Loucy (cell line): ENCODE measurements at regions not wholly inside any gene's neighbourhood (a gene's known extent, or its start where the extent isn't known, plus 50 kb on each side); places are given as distances from the start of the nearest gene placed in this dataset.

Source experiments
- H2AFZ ChIP-seq: fragments of 200-600 bp; sonication (generic); 2 replicates; pipeline ENCODE4 v1.6.0; 2016; ENCODE audit warnings: antibody characterized with exemption, mild to moderate bottlenecking, low read length, moderate library complexity
- H3F3A ChIP-seq: fragments of 200-600 bp; 2 replicates; pipeline ENCODE4 v1.6.0; 2016; ENCODE audit warnings: antibody characterized with exemption, low read depth, mild to moderate bottlenecking
- H3K27me3 ChIP-seq: fragments of 200-600 bp; sonication (generic); 2 replicates; pipeline ENCODE4 v1.6.1; 2014; ENCODE audit warnings: low read length, mild to moderate bottlenecking; ENCODE audit not compliant: insufficient read depth, poor library complexity, severe bottlenecking
- H3K36me3 ChIP-seq: fragments of 200-600 bp; sonication (generic); 2 replicates; pipeline ENCODE4 v1.6.1; 2016; ENCODE audit warnings: low read length; ENCODE audit not compliant: insufficient read depth
- H3K4me1 ChIP-seq: fragments of 200-600 bp; sonication (generic); 2 replicates; pipeline ENCODE4 v1.5.1; 2014; ENCODE audit warnings: low read length, mild to moderate bottlenecking; ENCODE audit not compliant: insufficient read depth, poor library complexity, severe bottlenecking
- H3K4me2 ChIP-seq: fragments of 200-600 bp; sonication (generic); 2 replicates; pipeline ENCODE4 v1.6.0; 2014; ENCODE audit warnings: antibody characterized with exemption, low read length, low read depth, mild to moderate bottlenecking; ENCODE audit not compliant: poor library complexity, severe bottlenecking
- H3K4me3 ChIP-seq: fragments of 200-600 bp; sonication (generic); 2 replicates; pipeline ENCODE4 v1.5.1; 2014; ENCODE audit warnings: low read length, mild to moderate bottlenecking, mixed read lengths; ENCODE audit not compliant: poor library complexity, severe bottlenecking
- H3K79me2 ChIP-seq: fragments of 200-600 bp; sonication (generic); 2 replicates; pipeline ENCODE4 v1.6.1; 2014; ENCODE audit warnings: low read length; ENCODE audit not compliant: insufficient read depth
- H3K9ac ChIP-seq: fragments of 200-600 bp; sonication (generic); 2 replicates; pipeline ENCODE4 v1.6.0; 2014; ENCODE audit warnings: mild to moderate bottlenecking, low read depth, low read length, moderate library complexity; ENCODE audit not compliant: poor library complexity, severe bottlenecking
- H3K9me2 ChIP-seq: fragments of 200-600 bp; sonication (generic); replicated peaks from 2 replicates; pipeline ENCODE4 v1.6.1; 2016; ENCODE audit warnings: low read depth, low read length, mixed read lengths
- H3K9me3 ChIP-seq: fragments of 200-600 bp; sonication (generic); 2 replicates; pipeline ENCODE4 v1.6.1; 2014; ENCODE audit warnings: mild to moderate bottlenecking, antibody characterized with exemption, low read length, low read depth; ENCODE audit not compliant: insufficient read depth
- H4K20me1 ChIP-seq: fragments of 200-600 bp; sonication (generic); 2 replicates; pipeline ENCODE4 v1.6.0; 2014; ENCODE audit warnings: antibody characterized with exemption, low read length, mild to moderate bottlenecking; ENCODE audit not compliant: insufficient read depth, poor library complexity, severe bottlenecking
- EZH2phosphoT487 ChIP-seq: fragments of 200-600 bp; IDR thresholded peaks from 2 replicates; pipeline ENCODE4 v1.6.1; 2018; ENCODE audit warnings: antibody characterized with exemption, mild to moderate bottlenecking, moderate library complexity, borderline replicate concordance
- TF ChIP-seq, protein P1 (sequence below): fragments of 200-600 bp; sonication (generic); conservative IDR thresholded peaks from 2 replicates; pipeline ENCODE4 v1.5.1; 2014; ENCODE audit warnings: mild to moderate bottlenecking, antibody characterized with exemption, low read length

DNA sequence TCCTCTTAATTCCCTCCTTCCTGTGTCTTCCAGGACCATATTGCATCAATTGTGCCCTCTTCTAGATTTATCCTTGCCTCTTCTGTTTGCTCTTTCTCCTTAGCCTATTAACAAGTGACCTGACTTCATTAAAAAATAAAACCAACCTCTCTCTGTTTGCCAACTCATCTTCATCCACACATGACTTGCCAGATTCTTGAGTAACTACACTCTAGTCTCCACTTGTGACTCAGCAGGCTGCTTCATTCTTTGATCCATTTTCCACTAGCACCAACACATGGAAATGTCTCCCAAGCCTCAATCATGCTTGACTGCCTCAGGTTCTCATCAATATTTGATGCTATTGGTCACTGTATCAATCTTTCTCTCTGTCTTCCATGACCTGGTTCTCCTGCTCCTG is 492.4 kb upstream of the TMPO start:
- no peak overlapping the region for H3K4me2 ChIP-seq
- no peak overlapping the region for H3K9ac ChIP-seq
- H3F3A ChIP-seq = no peaks in the 10 kb centered on the region
- no peak for TF ChIP-seq EZH2phosphoT487
- TF ChIP-seq, protein P1, sequence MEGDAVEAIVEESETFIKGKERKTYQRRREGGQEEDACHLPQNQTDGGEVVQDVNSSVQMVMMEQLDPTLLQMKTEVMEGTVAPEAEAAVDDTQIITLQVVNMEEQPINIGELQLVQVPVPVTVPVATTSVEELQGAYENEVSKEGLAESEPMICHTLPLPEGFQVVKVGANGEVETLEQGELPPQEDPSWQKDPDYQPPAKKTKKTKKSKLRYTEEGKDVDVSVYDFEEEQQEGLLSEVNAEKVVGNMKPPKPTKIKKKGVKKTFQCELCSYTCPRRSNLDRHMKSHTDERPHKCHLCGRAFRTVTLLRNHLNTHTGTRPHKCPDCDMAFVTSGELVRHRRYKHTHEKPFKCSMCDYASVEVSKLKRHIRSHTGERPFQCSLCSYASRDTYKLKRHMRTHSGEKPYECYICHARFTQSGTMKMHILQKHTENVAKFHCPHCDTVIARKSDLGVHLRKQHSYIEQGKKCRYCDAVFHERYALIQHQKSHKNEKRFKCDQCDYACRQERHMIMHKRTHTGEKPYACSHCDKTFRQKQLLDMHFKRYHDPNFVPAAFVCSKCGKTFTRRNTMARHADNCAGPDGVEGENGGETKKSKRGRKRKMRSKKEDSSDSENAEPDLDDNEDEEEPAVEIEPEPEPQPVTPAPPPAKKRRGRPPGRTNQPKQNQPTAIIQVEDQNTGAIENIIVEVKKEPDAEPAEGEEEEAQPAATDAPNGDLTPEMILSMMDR = no peak
- H3K79me2 ChIP-seq = no peaks in the 10 kb centered on the region
- no peak overlapping the region for H3K4me3 ChIP-seq
- H3K4me1 ChIP-seq = no peaks in the 10 kb centered on the region
- H4K20me1 ChIP-seq = no peaks in the 10 kb centered on the region
- H3K9me3 ChIP-seq = no peaks in the 10 kb centered on the region
- H3K36me3 ChIP-seq = no peaks in the 10 kb centered on the region
- no peaks in the 10 kb centered on the region for H3K9me2 ChIP-seq
- H2AFZ ChIP-seq = no peak overlapping the region
- no peaks in the 10 kb centered on the region for H3K27me3 ChIP-seq

- H3K4me3 ChIP-seq = no peak overlapping the region
- no peaks in the 10 kb centered on the region for H3K9me2 ChIP-seq
- H3F3A ChIP-seq = no peaks in the 10 kb centered on the region
- peaks cover 6% of the 10 kb centered on the region for H3K4me1 ChIP-seq
- H2AFZ ChIP-seq = no peak overlapping the region
- peaks cover 4% of the 10 kb centered on the region; the same call in 1 of the 2 replicates for H3K9me3 ChIP-seq
- H3K27me3 ChIP-seq = no peaks in the 10 kb centered on the region
- H3K36me3 ChIP-seq = no peaks in the 10 kb centered on the region
- H3K79me2 ChIP-seq = no peaks in the 10 kb centered on the region
- TF ChIP-seq EZH2phosphoT487 = no peak
- TF ChIP-seq, protein P1 = no peak
- H3K9ac ChIP-seq = no peak overlapping the region
- no peak overlapping the region for H3K4me2 ChIP-seq
- H4K20me1 ChIP-seq = no peaks in the 10 kb centered on the region
Measured at GRCh38 chr12:98037401-98038140, 477.8 kb upstream of the TMPO start.

DNA sequence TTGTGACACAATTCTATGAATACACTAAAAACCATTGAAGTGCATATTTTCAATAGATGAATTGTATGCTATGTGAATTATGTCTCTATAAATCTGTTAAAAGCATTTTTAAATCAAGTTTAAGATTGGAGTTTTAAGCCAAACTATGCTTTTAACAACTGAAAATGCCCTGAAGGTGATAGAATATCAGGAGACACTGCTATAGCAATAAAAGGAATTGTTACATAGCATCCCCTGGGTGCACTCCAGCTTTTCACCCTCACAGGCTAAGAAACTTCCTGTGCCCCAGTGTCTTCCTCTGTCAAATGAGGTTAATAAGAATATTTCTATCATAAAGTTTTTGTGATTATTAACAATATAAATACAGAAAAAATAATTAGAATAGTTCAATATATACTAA is 472.7 kb upstream of the TMPO start:
- Histone ChIP-seq H2AFZ (no peak overlapping the region), H3K79me2 (no peaks in the 10 kb centered on the region), H3K36me3 (no peaks in the 10 kb centered on the region), H3K9ac (no peak overlapping the region), H4K20me1 (no peaks in the 10 kb centered on the region), H3K4me2 (no peak overlapping the region), H3F3A (no peaks in the 10 kb centered on the region), H3K4me1 (no peaks in the 10 kb centered on the region), H3K9me3 (no peaks in the 10 kb centered on the region; the same call in 1 of the 2 replicates), H3K9me2 (no peaks in the 10 kb centered on the region), H3K27me3 (no peaks in the 10 kb centered on the region), H3K4me3 (no peak overlapping the region)
- TF ChIP-seq, protein P1 = no peak
- no peak for TF ChIP-seq EZH2phosphoT487
